ENCODE measurements at regions not wholly inside any gene's neighbourhood (a gene's known extent, or its start where the extent isn't known, plus 50 kb on each side); places are given as distances from the start of the nearest gene placed in this dataset.

DNA sequence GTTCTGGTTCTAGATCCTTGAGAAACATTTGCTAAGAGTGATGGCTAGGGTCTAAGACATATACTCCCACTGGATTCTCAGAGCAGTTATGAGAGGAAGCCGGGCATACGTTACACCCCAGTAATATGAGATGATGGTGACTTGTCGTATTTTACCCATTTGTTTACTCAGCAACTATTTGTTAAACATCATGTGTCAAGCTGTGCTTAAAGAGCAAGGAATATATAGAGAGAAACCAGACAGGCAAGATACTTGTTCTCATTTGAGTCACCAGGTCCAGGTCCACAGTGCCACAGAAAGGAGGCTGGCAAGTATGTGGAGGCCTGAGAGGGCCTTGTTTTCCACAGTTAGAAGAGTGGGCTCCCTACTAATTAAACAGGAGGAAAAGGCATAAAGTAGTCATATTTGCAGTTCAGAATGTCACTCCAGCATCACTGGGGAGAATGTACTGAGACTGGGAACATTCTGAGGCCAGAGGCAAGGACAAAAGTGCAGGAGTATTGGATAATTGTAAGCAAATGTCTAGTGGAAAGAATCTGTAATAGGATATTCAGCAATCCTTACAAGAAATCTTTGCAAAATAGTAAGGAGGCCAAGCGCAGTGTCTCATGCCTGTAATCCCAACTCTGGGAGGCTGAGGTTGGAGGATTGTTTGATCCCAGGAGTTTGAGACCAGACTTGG is 142.2 kb downstream of the IRS2 start:
- DNase-seq (ENCODE audit: low read depth), result no peak

GRCh38 chr13:109642358-109642757 is 144.0 kb downstream of the IRS2 start:
- DNase-seq (ENCODE audit: low read depth), result no peak

DNA sequence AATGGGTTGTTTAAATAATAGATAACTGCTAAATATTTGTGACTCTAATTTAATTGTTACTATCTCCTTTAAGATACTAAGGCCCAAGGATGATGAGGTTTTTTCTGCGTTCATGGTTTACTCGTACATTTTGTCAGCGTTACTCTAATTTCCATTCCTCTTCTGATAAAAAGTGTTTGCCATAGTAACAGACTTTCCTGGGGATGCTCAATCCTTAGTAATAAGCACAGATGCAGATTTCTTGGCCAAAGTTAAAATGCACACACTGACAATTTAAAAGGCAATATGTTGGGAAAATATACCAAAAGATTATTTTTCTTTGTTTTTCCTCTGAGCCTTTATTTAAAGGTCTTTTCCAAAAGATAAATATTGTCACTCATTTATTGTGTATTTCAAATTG is 149.6 kb downstream of the IRS2 start:
- DNase-seq (ENCODE audit: low read depth), result no peak

DNA sequence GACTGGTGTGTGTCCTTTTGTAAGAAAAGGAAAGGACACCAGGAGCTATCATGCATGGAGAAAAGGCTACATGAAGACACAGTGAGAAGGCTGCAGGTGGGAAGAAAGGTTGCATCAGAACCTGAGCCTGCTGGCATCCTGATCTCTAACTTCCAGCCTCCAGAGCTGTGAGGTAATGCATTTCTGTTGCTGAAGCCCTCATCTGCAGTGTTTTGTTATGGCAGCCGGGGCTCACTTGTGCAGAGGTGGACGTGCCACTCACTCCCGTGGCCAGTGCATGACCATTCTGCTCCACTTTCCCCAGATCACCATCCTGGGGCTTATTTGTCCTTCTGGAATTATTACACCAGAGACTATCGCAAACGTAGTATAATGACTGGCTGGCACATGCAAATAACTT is 155.3 kb downstream of the IRS2 start:
- no peak for DNase-seq (ENCODE audit: low read depth)

GRCh38 chr13:109630271-109630670 is 156.1 kb downstream of the IRS2 start:
- no peak for DNase-seq (ENCODE audit: low read depth)

- DNase-seq (ENCODE audit: low read depth), result no peak
Observed at GRCh38 chr13:109629737-109630136, 156.6 kb downstream of the IRS2 start.

DNA sequence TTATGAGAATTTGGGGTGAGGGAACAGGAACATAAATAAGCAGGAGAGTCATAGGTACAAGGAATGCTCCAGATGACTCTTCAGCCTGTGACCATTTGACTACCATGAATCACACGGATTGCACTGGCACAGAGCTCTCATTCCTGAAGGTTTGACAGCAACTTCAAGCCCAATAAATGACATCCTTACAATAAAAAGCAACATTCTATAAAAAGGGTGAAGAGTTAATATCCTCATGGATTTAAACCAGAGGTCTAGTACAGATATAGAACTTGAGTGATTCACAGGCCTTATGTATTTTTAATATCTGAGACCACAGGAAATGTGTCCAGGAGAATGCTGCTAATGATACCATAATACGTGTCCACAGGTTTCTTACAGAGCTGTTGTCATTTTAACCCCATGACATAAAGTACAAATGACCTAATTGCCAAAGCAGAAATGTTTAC is 158.1 kb downstream of the IRS2 start:
- DNase-seq (ENCODE audit: low read depth), result peak; percentile 43

DNA sequence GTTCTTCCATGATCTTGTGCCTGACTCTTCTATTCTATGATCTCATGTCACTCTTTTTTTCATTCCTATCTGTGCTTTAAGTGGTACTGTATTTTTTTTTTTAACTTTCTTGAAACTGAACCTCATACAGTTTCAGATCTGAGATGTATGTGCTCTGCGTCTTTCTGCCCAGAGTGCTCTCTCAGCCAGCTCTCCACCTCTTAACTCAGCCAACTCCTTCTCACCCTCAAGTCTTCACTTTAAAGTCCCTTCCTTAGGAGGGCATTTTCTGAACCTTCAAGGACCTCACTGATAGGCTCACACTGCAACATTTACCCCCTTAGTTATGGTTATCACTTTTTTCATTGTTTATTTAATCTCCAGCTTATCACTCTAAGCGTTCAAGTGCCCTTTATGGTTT is 158.7 kb downstream of the IRS2 start:
- DNase-seq (ENCODE audit: low read depth), result no peak

DNA sequence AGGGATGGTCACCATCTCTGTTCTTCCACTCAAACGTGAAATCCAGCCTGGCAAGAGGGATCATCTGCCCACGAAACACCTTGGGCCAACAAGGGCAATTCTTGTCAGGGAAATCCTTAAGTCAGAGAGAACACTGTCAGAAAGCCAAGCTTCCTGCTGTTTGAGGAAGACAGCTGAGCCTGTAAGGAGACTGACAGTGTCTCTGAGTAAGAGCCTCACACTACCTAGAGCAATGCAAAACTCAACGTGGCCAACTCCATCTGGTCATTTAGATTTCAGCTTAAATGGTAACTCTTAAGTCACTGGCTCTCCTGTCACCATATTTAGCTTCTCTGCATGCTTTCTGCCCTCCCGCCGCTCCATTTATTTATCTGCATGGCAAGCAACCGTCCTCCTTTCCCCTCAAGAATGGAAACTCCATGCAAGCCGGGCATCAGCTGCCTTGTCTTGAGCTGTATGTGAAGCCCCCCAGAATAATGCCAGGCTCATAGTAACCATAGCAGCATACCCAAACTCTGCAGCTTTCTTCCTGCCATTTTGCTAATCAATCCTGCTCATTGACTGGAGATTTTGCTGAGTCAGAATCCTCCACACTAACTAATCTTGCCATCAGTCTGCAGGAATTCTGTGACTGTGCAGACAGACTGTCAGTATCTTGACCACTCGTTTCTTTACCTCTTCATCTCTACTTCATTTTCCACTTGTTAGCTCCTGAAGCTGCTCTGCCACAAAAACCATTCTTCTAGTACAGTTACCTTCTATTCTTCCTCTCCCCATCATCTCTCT is 159.8 kb downstream of the IRS2 start:
- DNase-seq (ENCODE audit: low read depth), result no peak

GRCh38 chr13:109625156-109625555 is 161.2 kb downstream of the IRS2 start:
- no peak for DNase-seq (ENCODE audit: low read depth)

- no peak for DNase-seq (ENCODE audit: low read depth)
Observed at GRCh38 chr13:109622006-109622405, 164.4 kb downstream of the IRS2 start.

GRCh38 chr13:109615721-109616420 is 170.5 kb downstream of the IRS2 start:
- DNase-seq (ENCODE audit: low read depth), result no peak

GRCh38 chr13:109611912-109612691 is 174.3 kb downstream of the IRS2 start:
- no peak for DNase-seq (ENCODE audit: low read depth)

GRCh38 chr13:109610517-109610916 is 175.9 kb downstream of the IRS2 start:
- no peak for DNase-seq (ENCODE audit: low read depth)

DNA sequence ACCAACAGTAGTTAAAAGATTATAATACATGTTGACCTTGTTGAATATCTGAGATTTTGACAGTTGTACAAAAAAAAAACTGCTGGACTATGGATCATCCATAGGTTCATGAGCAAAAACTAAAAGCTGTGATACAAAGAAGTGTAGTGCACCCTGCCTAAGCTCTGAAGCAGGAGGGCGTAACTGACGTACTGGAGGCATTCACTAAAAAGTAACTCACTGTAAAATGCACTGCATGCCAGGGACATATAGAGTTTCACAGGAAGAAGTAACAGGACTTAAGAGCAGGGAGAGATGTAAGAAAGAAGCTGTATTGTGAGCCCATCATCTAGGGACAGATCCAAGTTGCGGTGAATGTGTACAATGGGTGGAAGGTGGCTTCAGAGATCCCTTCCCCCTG is 177.9 kb downstream of the IRS2 start:
- no peak for DNase-seq (ENCODE audit: low read depth)

GRCh38 chr13:109608059-109608458 is 178.3 kb downstream of the IRS2 start:
- DNase-seq (ENCODE audit: low read depth), result no peak

DNA sequence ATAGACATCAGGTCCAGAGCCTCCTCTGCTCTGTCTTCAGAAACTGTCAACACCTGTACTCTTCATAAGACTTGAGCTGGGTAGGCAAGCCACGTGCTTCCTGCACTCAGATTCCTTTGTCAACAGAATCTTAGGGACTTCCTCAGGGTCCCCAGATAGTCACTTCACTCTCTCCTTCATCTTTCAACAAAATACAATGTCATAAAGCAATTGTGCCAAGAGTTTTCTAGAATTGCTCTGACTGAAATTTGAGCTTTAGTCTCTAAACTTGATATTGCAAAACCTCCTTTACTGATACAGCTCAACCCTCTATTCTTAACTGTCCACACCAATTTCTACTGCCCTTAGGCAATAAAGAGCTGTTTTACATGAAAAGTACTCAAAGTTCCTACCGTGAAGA is 179.9 kb downstream of the IRS2 start:
- DNase-seq (ENCODE audit: low read depth), result no peak

DNA sequence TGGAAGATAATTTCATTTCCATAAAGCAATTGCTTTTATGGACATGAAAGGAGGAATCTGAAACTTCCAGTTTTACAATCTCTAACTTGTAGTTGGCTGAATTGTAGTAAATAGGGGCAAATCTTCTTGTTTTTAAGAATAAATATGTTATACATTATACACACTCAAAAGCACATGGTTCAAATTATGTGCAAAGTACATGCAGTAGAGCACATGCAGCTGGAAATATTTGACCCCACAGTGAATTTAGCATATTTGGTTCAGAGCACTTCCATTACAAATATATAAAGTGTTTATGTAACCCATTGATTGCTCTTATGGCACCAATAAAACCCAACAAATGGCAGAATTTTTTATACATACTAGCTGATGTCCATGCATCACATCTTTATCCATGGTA is 180.5 kb downstream of the IRS2 start:
- DNase-seq (ENCODE audit: low read depth), result no peak

DNA sequence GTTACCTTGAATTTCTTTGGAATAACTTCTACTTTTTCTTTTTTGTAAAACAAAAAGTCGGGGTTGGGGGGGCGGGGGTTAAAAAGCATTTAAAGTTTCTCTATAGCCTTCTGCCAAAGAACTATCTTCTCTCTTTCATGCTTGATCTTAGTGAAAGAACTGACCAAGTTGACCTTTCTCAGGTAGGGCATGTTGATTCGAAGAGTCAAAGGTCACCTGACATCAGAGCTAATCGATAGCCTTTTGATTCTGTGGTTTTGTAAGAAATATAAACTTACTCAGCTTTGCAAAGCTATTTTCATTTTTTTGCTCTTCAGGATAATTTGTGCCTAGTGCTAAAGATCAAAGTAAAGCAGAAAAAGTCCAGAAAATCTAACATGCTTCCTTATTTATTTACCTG is 181.5 kb downstream of the IRS2 start:
- no peak for DNase-seq (ENCODE audit: low read depth)

DNA sequence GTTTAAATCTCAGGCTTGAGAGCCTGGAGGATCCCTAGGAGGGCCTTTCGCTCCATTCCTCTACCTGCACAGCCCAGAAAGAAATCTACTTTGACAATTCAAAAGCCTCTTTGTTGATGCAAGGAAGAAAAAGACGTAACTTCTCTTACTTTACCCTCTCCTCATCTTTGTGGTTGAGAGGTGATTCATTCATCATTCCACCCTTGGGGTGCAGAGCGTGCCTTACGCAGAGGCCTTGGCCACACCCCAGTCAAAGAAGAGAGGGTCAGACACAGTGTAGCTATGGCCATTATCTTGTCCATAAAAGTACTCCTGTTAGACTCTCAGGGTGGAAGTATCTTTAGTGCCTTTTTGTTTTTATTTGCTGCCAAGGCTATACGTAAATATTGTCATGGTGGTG is 184.0 kb downstream of the IRS2 start:
- no peak for DNase-seq (ENCODE audit: low read depth)

DNA sequence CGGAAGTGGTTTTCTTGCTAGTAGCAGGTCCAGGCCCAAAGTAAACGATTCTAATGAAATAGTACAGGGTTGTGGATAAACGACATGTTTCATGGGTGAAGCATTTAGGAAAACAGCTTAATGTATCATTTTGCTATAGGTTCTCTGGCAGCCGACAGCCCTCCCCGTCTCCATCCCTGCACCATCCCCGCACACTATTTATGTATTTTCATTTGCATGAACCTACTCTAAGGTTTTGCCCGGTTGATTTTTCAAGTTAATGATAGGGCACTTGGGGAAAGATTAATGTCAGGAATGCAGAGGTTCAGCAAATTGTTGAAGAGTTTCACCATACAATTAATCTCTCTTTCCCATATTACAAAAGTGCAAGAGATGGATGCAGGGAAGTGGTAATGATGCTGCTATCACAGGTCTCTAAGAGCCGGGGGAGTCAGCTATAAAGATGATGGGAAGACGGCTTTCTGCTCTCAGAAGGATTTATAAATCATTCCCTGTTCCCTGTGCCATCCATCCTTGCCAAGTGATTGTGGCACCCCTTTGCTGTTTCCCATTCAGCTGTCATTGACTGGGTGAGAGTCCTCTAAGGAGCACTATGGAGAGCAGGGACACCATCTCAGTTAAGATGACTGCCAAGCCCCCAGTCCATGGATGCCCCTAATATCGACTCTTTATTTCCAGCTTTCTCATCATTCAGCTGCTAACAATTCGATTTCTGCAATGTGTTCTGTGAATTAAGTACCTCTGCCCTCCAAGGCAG is 186.3 kb downstream of the IRS2 start:
- DNase-seq (ENCODE audit: low read depth), result no peak

DNA sequence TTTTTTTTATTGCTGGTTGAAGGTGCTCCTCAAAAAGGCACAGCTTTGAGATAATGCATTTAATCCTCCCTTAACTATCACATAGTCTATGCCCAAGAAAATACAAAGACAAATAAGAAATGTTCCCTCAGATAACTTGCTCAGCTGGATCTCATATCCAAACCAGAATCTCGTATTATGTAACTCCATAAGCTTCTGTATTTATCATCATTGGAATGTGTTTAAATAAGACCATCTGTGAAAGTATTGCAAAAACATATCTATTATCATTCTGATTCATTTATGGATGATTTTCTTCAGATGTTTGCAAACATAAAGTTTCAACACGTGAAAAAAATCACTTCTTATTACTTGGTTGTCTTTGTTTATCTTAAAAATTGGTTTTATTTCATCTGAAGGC is 190.9 kb downstream of the IRS2 start:
- no peak for DNase-seq (ENCODE audit: low read depth)
